Activated B cell treated with CpG ODN at 0.5 μM for 24 hours (primary cell): ENCODE measurements at regions not wholly inside any gene's neighbourhood (a gene's known extent, or its start where the extent isn't known, plus 50 kb on each side); places are given as distances from the start of the nearest gene placed in this dataset.

Experiments used
- ATAC-seq: fragments of 200-7000 bp; cut with Tn5 transposase; one replicate; pipeline ENCODE4 v1.10.0; 2021; ENCODE audit warnings: low read depth, mild to moderate bottlenecking, moderate library complexity
- CTCF ChIA-PET: fragments of 350-600 bp; sonication (Branson Sonifier 250); formaldehyde crosslinking; loops from one replicate; lab custom pipeline; 2021; ENCODE audit warnings: antibody characterized with exemption; lab: Charles Lee
- POLR2A ChIA-PET: fragments of 350-600 bp; sonication (Branson Sonifier 250); formaldehyde crosslinking; loops from one replicate; lab custom pipeline; 2021; ENCODE audit warnings: antibody characterized with exemption; lab: Charles Lee
- DNase-seq: peaks from one replicate; pipeline ENCODE4 v3.0.0; 2022
- H3K27ac Mint-ChIP-seq: one replicate; pipeline ENCODE4 v1.8.0; 2020; ENCODE audit warnings: mixed read lengths
- H3K27me3 Mint-ChIP-seq: one replicate; pipeline ENCODE4 v1.8.0; 2021; ENCODE audit warnings: mixed read lengths
- H3K36me3 Mint-ChIP-seq: one replicate; pipeline ENCODE4 v1.8.0; 2021; ENCODE audit warnings: low read depth, mixed read lengths
- H3K4me1 Mint-ChIP-seq: one replicate; pipeline ENCODE4 v1.8.0; 2021; ENCODE audit warnings: mixed read lengths
- H3K4me3 Mint-ChIP-seq: one replicate; pipeline ENCODE4 v1.8.0; 2020; ENCODE audit warnings: mild to moderate bottlenecking, mixed read lengths
- H3K9me3 Mint-ChIP-seq: one replicate; pipeline ENCODE4 v1.8.0; 2020; ENCODE audit warnings: mixed read lengths
- intact Hi-C: fragments of 100-400 bp; cut with micrococcal nuclease; formaldehyde crosslinking; loops from one replicate; pipeline ENCODE4 v1.15.1; 2024
- TF ChIP-seq, protein P1 (sequence below): fragments of 200-600 bp; IDR thresholded peaks from one replicate; pipeline ENCODE4 v1.8.0; 2022; ENCODE audit warnings: antibody characterized with exemption, mild to moderate bottlenecking

DNA sequence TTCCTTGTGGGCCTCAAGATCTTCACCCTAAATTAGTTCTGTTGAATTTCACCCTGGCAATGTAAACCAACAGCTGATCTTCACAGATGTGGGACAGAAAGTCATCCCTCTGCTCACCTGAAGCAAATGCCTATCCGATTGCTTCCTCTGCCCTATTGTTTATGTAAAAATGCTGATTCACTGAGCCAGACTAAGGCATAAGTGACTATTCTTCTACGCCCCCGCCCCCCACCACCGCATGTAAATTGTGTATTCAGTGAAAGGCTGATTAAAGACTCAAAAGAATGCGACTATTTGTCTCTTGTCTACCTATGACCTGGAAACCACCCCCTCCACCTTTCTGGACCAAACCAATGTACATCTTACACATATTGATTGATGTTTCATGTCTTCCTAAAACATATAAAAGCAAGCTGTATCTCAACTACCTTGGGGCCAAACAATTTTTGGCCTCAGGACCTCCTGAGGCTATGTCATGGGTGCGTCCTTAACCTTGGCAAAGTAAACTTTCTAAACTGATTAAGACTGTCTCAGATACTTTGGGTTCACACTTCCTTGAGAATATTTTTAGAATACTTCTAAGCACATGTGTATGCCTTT, 129.7 kb upstream of the BOD1 start:
- CTCF ChIA-PET, result no interaction called here
- Mint-ChIP-seq H3K4me3 (no peak overlapping the region), H3K27ac (no peak overlapping the region), H3K36me3 (no peaks in the 10 kb centered on the region), H3K27me3 (no peaks in the 10 kb centered on the region), H3K9me3 (no peaks in the 10 kb centered on the region), H3K4me1 (peaks cover 64% of the 10 kb centered on the region)
- POLR2A ChIA-PET, result interaction anchor here (1.6 to 1.7 kb wide), 2 partner anchors 12 to 139 kb away, joined by 4 to 13 read pairs; no protein-coding TSS in a partner anchor
- no peak for DNase-seq
- intact Hi-C loops, result loop anchor here (5.0 kb wide), 1 partner anchor 39 kb away; no protein-coding TSS in a partner anchor
- TF ChIP-seq, protein P1, sequence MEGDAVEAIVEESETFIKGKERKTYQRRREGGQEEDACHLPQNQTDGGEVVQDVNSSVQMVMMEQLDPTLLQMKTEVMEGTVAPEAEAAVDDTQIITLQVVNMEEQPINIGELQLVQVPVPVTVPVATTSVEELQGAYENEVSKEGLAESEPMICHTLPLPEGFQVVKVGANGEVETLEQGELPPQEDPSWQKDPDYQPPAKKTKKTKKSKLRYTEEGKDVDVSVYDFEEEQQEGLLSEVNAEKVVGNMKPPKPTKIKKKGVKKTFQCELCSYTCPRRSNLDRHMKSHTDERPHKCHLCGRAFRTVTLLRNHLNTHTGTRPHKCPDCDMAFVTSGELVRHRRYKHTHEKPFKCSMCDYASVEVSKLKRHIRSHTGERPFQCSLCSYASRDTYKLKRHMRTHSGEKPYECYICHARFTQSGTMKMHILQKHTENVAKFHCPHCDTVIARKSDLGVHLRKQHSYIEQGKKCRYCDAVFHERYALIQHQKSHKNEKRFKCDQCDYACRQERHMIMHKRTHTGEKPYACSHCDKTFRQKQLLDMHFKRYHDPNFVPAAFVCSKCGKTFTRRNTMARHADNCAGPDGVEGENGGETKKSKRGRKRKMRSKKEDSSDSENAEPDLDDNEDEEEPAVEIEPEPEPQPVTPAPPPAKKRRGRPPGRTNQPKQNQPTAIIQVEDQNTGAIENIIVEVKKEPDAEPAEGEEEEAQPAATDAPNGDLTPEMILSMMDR, result no peak
- no peak for ATAC-seq

GRCh38 chr5:173747876-173748275, 131.4 kb upstream of the BOD1 start:
- TF ChIP-seq, protein P1, result no peak
- H3K9me3 Mint-ChIP-seq, result no peaks in the 10 kb centered on the region
- H3K27me3 Mint-ChIP-seq, result no peaks in the 10 kb centered on the region
- no peak overlapping the region for H3K27ac Mint-ChIP-seq
- intact Hi-C loops, result loop anchor here (5.0 kb wide), 1 partner anchor 41 kb away; no protein-coding TSS in a partner anchor
- ChIA-PET POLR2A (interaction anchor here (0.6 kb wide), 1 partner anchor 84 kb away, joined by 4 read pairs; no protein-coding TSS in a partner anchor), CTCF (no interaction called here)
- peaks cover 59% of the 10 kb centered on the region for H3K4me1 Mint-ChIP-seq
- H3K4me3 Mint-ChIP-seq, result no peak overlapping the region
- ATAC-seq, result no peak
- no peaks in the 10 kb centered on the region for H3K36me3 Mint-ChIP-seq
- no peak for DNase-seq

DNA sequence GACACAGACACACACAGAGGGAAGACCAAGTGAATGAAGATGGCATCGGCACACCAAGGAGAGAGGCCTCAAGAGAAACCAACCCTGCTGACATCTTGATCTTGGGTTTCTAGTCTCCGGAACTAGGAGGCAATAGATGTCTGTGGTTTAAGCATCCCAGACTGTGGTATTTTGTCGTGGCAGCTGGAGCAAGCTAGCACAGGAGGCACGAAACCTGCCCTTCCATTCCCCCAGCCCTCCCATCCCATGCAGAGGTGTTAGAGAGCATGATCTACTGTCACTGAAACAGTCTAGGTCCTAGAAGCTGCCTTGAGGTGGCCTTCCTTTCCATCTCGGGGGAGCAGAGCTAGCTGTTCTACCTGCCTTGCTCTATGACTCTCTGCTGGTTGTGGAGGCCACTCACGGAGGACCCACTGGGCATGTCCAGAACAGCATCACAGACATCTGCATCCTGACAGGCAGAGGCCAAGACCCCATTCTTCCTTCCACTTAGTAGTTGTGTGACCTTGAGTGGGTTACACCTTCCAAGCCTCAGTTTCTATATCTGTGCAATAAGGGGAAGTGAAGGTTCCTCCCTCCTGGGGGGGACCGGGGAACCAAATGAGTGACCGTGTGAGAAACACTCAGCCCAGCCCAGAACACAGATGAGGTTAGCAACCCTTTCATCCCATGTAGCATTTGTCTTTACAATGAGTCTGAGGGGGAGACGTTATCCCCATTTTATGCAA, 134.3 kb upstream of the BOD1 start:
- peak; percentile 42 for ATAC-seq
- no peaks in the 10 kb centered on the region for H3K9me3 Mint-ChIP-seq
- no peak for DNase-seq
- H3K27ac Mint-ChIP-seq, result no peak overlapping the region
- CTCF ChIA-PET, result no interaction called here
- no peaks in the 10 kb centered on the region for H3K27me3 Mint-ChIP-seq
- POLR2A ChIA-PET, result no interaction called here
- intact Hi-C loops, result no loop called here
- H3K4me1 Mint-ChIP-seq, result peaks cover 32% of the 10 kb centered on the region
- TF ChIP-seq, protein P1, result no peak
- no peaks in the 10 kb centered on the region for H3K36me3 Mint-ChIP-seq
- H3K4me3 Mint-ChIP-seq, result no peak overlapping the region

DNA sequence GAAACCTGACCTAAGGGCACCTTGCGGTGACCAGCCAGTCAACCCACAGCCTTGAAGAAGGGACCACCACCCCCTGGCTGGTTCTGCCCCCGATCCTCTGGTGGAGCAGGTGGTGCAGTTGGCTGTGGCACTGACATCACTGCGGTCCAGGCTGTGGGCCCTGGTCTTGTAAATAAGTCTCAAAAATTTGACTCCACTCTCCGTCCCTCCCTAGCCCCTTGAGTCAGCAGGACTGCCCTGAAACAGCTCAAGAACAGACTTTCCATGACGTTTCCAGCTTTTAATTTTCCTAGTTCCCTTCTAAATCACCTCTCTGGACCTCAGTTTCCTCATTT, 134.8 kb upstream of the BOD1 start:
- ATAC-seq, result peak; percentile 58
- Mint-ChIP-seq H3K27me3 (no peaks in the 10 kb centered on the region), H3K4me3 (no peak overlapping the region), H3K4me1 (peaks cover 26% of the 10 kb centered on the region), H3K36me3 (no peaks in the 10 kb centered on the region), H3K27ac (peak overlapping the region; percentile 32), H3K9me3 (no peaks in the 10 kb centered on the region)
- POLR2A ChIA-PET, result no interaction called here
- CTCF ChIA-PET, result no interaction called here
- no peak for DNase-seq
- TF ChIP-seq, protein P1, result no peak
- intact Hi-C loops, result no loop called here

GRCh38 chr5:173752653-173753052, 135.5 kb upstream of the CPEB4 start:
- ChIA-PET POLR2A (no interaction called here), CTCF (no interaction called here)
- Mint-ChIP-seq H3K36me3 (no peaks in the 10 kb centered on the region), H3K4me1 (peaks cover 21% of the 10 kb centered on the region), H3K9me3 (no peaks in the 10 kb centered on the region), H3K27me3 (no peaks in the 10 kb centered on the region), H3K4me3 (no peak overlapping the region), H3K27ac (no peak overlapping the region)
- ATAC-seq (no peak), DNase-seq (no peak)
- TF ChIP-seq, protein P1, result no peak
- intact Hi-C loops, result no loop called here
